Stimulated activated CD4-positive, alpha-beta T cell treated with anti-CD3 and anti-CD28 coated beads, Interleukin-1b, Interleukin-23, amount 100 ng/mL, for 24 hours (primary cell): ENCODE measurements at regions not wholly inside any gene's neighbourhood (a gene's known extent, or its start where the extent isn't known, plus 50 kb on each side); places are given as distances from the start of the nearest gene placed in this dataset.
"Not testable (repeated sequence)": the region's sequence is repeated elsewhere in the genome, so short reads cannot be mapped to it uniquely, and the experiment has no call there.

Experiments
- DNase-seq, 4 experiments: peaks; one replicate each; pipeline ENCODE4 v3.0.0-alpha.2; 2020; ENCODE audit warnings: low read depth in 4 of 4, low spot score in 1 of 4

DNA sequence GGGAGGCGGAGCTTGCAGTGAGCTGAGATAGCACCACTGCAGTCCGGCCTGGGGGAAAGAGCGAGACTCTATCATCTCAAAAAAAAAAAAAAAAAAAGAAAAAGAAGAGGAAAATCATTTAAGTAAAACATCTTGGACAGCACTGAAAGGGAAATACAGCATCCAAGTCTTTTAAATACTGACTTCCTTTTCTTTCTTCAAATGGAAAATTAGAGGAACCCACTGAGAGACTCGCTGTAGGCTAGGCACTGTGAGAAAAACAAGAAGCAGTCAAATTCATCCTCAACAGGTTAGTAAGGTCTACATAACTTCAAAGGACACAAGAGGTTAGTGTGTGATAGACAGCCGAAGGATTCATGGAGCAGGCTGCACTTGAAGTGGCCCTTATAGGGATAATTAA is 243.7 kb downstream of the BLID start:
- no peak for DNase-seq

DNA sequence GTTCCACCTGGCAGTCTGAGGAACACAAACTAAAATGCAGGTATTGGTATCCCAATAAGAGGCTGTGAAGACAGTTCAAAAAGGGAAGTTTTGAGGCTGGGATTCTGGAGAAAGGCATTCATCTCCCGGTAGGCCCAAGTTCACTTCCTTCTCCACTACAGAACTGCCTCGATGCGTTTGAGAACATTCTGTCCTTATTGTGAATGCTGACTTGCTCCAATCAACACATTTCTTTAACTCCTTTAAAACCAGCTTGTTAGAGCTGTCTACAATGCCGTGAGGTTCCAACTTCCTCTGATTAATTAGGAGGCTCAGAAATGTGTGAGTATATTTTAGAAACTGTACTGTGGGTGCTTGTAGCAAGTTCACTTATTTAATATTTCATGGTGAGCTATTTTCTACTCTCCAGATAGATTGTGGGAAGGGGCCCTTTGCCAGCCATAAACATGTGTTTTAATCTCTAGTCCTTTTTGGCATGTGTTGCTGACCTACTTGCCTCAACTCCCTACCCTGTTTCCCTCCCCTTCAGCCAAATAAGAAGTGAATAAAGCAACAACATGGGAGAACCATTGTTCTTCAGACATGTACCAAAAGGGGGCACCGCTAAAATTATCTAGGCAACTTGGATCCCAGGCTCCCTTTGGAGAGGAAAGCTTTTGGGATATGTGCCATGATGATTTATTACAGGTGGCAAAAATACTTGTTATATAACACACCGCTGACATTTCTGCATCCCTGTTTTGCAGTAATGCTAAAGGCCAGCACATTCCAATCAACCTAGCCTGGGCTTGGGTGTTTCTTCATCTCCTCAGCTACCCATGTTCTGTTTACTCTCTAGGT is 245.6 kb downstream of the BLID start:
- DNase-seq, result no peak

DNA sequence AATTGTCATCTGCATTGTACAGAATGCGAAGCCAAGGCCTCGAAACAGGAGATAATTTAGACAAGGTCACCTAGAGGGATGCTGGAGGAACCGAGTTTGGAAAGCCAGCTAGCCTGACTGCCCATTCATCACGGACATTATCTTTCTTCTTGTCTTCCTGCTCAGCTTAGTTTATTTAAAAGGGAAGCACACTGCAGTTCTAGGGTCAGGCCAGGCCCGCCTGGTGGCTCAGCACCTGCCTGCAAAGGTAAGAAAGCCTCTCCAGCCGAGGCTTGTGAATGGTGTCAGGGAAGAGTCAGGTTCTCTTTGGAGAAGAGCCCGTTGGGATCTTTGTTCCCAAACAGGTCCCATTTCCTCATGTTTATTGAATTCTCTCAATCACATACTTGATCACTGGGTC is 246.5 kb downstream of the BLID start:
- no peak for DNase-seq

DNA sequence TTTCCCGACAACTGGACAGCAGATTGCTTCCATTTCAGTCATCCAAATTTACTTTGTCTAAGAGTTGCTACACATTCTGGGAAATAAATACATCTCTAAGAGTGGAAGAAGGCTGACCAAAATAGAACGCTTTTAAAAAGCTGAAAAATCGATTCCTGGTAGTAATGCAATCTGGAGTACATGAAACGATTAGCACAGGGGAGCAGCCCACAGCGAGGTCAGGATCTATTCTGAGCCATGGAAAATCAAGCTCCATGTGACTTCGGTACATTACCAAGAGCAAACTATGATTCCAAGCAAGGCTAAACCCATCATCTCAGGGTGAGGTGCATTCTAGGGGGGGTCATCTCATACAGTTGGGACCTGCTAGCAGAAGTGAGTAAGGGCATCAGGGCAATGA is 249.3 kb downstream of the BLID start:
- DNase-seq, result no peak

- no peak for DNase-seq
Measured at GRCh38 chr11:121864660-121865059, 251.4 kb downstream of the BLID start.

- DNase-seq, result no peak
Measured at GRCh38 chr11:121863126-121863525, 252.9 kb downstream of the BLID start.

GRCh38 chr11:121855138-121855537 is 260.9 kb downstream of the BLID start:
- DNase-seq, result not testable (repeated sequence)

DNA sequence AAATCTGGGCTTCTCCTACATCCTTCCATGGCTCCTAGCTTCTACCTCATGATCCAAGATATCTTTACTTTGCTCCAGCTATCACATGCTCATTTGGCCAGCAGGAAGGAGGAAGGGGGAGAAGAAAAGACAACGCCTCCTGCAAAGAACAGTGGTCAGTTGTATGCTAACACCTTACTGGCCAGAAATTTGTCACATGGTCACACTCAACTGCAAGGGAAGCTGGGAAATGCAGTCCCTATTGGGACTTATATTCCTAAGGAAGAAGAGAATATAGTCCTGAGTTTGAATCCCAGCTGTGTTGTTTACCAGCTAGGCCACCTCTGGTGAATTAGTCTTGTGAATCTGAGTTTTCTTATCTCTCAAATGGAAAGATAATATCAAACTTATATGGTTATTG is 272.0 kb downstream of the BLID start:
- DNase-seq, result no peak

DNA sequence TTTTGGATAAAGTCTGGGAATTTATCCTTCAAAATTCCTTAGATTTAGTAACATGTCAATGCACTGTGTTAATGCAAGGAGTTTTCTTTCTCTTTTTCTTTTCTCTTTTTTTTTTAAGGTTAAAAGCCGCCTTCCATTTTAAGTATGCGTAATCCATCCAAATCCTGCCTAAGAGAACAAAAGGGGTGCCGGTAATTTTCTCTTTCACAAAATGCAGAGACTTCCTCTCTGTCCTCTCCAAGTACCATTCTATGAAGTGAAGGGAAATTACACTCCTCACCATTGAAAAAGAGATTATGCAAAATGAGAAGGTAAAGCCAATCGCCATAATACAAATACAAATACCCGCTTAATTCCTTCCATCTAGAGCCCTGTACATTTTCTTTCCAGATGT is 273.8 kb downstream of the BLID start:
- DNase-seq, result no peak

DNA sequence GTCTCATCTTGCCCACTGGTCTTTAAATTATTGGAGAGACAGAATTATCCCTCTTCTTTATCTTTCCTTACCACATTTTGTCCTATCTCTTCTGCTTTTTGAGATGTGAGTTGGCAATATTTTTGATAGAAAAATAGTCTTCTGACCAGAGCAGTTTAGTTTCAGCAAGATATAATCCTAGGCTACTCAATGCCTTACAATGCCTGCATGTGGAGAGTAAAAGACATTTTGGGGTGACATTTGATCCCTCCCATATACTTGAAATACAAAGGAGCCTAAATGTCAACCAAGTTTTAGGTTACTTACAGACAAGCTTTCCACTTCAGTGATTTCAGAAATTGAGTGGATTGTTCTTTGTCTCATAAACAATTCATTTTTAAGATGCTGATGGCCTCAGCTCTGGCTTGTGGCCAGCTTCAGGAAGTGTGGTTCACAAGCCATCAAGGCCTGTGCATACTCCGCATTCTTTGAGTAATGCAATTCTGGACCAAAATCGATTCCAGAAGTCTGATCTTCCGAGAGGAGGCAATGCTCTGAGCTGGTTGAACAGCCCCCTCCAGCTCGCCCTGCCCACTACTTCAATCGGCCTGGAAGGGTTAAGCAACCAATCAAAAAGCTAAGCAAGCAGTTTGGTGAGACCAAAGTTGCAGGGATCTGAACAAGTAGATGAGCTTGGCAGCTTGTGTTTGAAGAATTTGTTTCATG is 274.4 kb downstream of the BLID start:
- DNase-seq, result no peak

GRCh38 chr11:121839781-121840180 is 276.2 kb downstream of the BLID start:
- DNase-seq, result no peak

- no peak for DNase-seq
Measured at GRCh38 chr11:121838571-121838970, 277.4 kb downstream of the BLID start.

DNA sequence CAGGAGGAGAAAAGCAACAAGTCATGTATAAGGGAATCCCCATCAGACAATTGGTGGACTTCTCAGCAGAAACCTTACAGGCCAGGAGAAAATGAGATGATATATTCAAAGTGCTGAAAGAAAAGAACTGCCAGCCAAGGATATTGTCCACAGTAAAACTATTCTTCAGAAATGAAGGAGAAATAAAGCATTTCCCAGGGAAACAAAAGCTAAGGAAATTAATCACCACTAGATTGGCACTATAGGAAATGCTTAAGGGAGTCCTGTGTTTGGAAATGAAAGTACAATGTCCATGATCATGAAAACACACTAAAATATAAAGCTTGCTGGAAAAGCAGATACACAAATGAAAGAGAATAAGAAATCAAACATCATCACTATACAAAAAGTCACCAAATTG is 282.0 kb downstream of the BLID start:
- DNase-seq, result no peak

DNA sequence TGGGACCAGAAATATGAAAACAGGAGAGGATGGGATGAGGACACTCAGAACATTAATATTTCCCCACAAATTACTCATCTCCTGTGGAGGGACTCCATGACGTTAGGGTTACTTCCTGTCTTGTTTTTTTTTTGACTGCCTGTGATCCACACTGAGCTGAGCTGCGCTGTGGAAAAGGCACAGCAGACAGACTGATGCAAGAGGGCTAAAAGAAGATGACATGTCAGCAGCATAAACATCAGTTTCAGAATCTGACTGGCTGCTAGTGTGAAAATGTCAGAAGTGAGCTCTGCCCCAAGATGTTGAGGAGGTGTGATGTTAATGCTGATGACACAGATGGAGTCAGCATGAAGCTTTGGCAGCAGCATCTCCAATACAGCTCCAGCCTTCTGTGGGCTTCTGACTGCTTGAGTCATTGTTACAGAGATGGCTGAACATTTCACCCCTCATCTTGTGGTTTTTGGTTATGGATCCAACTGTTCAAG is 286.8 kb downstream of the BLID start:
- DNase-seq, result no peak

- DNase-seq, result no peak
Measured at GRCh38 chr11:121814962-121815361, 301.1 kb downstream of the BLID start.

- DNase-seq, result no peak
Measured at GRCh38 chr11:121814296-121814695, 301.7 kb downstream of the BLID start.

GRCh38 chr11:121810291-121810690 is 305.7 kb downstream of the BLID start:
- DNase-seq, result no peak

DNA sequence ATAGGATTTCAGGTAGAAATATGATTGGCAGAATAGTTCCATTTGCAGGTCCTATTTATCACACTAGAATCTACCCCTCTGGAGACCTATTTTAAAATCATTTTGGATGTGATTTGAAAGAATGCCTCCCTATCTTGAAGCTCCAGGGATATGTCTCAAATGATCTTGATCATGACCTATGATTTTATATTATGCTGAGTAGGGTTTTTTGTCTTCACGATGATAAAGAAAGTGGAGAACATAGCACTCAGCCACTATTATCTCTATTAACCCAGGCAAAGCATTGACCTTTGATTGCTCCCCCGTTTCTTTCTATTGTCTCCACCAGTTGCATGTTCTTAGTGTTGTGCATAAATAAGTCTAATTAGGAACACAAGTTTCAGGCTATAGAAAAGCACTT is 307.9 kb downstream of the BLID start:
- DNase-seq, result no peak

GRCh38 chr11:121807051-121807450 is 309.0 kb downstream of the BLID start:
- no peak for DNase-seq

- DNase-seq, result no peak
Measured at GRCh38 chr11:121802542-121802941, 313.5 kb downstream of the BLID start.

DNA sequence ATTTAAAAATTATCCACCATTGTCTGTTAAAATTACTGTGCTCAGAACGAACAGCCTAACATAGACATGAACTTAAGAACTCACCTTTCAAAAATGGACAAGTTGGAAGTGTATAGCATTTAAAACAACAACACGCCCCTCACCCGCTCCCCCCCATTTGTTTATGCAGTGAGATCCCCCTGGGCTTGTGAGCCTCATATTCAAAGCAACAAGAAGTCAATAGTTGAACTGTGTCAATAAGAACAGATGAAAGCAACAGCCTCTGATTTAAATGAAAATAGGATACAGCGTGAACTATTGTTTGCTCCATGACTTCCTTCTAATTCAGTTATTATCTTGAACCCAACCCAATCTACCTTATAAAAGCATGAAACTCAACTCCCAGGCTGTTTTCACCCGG is 314.2 kb downstream of the BLID start:
- no peak for DNase-seq

DNA sequence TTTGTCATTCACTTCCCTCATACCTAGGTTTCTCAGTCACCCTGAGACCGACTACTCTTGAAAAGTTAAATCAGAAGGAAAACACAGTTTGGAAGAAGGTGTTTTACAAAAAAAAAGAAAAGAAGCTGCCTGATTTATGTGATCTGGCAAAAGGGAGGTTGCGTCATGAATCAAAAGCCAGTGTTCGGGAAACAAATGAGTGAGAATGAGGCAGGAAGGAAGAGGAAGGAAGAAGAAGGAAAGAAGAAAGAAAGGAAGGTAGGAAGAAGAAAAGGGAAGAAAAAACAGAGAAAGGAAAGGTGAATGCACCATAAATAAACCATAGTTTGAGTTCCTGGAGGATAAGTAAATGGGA is 314.6 kb downstream of the BLID start:
- no peak for DNase-seq
